ENCODE measurements at regions not wholly inside any gene's neighbourhood (a gene's known extent, or its start where the extent isn't known, plus 50 kb on each side); places are given as distances from the start of the nearest gene placed in this dataset.

GRCh38 chr7:52498366-52498765 lies 537.1 kb upstream of the POM121L12 start:
- WGBS, 2 experiments (ENCODE audit: insufficient coverage in 1 of 2, insufficient read length in 1 of 2): 94% methylated on average over 1 of the region's 1 CpG; no CpG with 5 or more reads in 1 of the 2 experiments
- Mint-ChIP-seq H3K36me3 (ENCODE audit: low read depth) (no peaks in the 10 kb centered on the region), H3K4me3 (no peak overlapping the region), H3K27ac (no peak overlapping the region), H3K4me1 (no peaks in the 10 kb centered on the region), H3K27me3 (ENCODE audit: insufficient read depth) (no peaks in the 10 kb centered on the region), H3K9me3 (no peaks in the 10 kb centered on the region)
- Histone ChIP-seq H3K4me1 (ENCODE audit: control insufficient read depth, insufficient read depth, low read length) (no peaks in the 10 kb centered on the region), H3K4me3 (ENCODE audit: low read length) (no peak overlapping the region), H3K27me3 (ENCODE audit: control insufficient read depth, insufficient read depth, low read length, poor library complexity, severe bottlenecking) (no peaks in the 10 kb centered on the region), H3K9ac (ENCODE audit: extremely low read depth, low read length, poor library complexity, severe bottlenecking) (no peak overlapping the region), H3K27ac (ENCODE audit: low read depth, low read length) (no peak overlapping the region), H3K9me3 (ENCODE audit: control insufficient read depth, low read length) (no peaks in the 10 kb centered on the region), H3K36me3 (ENCODE audit: control insufficient read depth, insufficient read depth, low read length) (no peaks in the 10 kb centered on the region)
- peak; percentile 66 for TF ChIP-seq CTCF (conservative IDR thresholded peaks at IDR 0.05)
- DNase-seq: no peak

- Mint-ChIP-seq H3K9me3 (no peaks in the 10 kb centered on the region), H3K4me1 (no peaks in the 10 kb centered on the region), H3K27me3 (ENCODE audit: insufficient read depth) (no peaks in the 10 kb centered on the region), H3K27ac (no peak overlapping the region), H3K4me3 (no peak overlapping the region), H3K36me3 (ENCODE audit: low read depth) (no peaks in the 10 kb centered on the region)
- Histone ChIP-seq H3K36me3 (ENCODE audit: control insufficient read depth, insufficient read depth, low read length) (no peaks in the 10 kb centered on the region), H3K9me3 (ENCODE audit: control insufficient read depth, low read length) (no peaks in the 10 kb centered on the region), H3K4me3 (ENCODE audit: low read length) (no peak overlapping the region), H3K9ac (ENCODE audit: extremely low read depth, low read length, poor library complexity, severe bottlenecking) (no peak overlapping the region), H3K4me1 (ENCODE audit: control insufficient read depth, insufficient read depth, low read length) (no peaks in the 10 kb centered on the region), H3K27ac (ENCODE audit: low read depth, low read length) (no peak overlapping the region), H3K27me3 (ENCODE audit: control insufficient read depth, insufficient read depth, low read length, poor library complexity, severe bottlenecking) (no peaks in the 10 kb centered on the region)
- no peak for TF ChIP-seq CTCF (conservative IDR thresholded peaks at IDR 0.05)
- WGBS, 2 experiments (ENCODE audit: insufficient coverage in 1 of 2, insufficient read length in 1 of 2): 50 to 81% methylated on average over 1 to 3 of the region's 3 CpGs
- no peak for DNase-seq
These were observed 549.2 kb upstream of the POM121L12 start for GRCh38 chr7:52486267-52486666.

GRCh38 chr7:52482076-52482475 lies 553.4 kb upstream of the POM121L12 start:
- no peaks in the 10 kb centered on the region for H3K9me3 Mint-ChIP-seq
- H3K27ac Mint-ChIP-seq: no peak overlapping the region
- no peak overlapping the region for H3K4me3 ChIP-seq (ENCODE audit: low read length)
- H3K4me3 Mint-ChIP-seq: no peak overlapping the region
- no peak overlapping the region for H3K27ac ChIP-seq (ENCODE audit: low read depth, low read length)
- no peaks in the 10 kb centered on the region for H3K36me3 ChIP-seq (ENCODE audit: control insufficient read depth, insufficient read depth, low read length)
- H3K4me1 Mint-ChIP-seq: no peaks in the 10 kb centered on the region
- no peak overlapping the region for H3K9ac ChIP-seq (ENCODE audit: extremely low read depth, low read length, poor library complexity, severe bottlenecking)
- TF ChIP-seq CTCF (conservative IDR thresholded peaks at IDR 0.05): no peak
- H3K36me3 Mint-ChIP-seq (ENCODE audit: low read depth): no peaks in the 10 kb centered on the region
- no peaks in the 10 kb centered on the region for H3K27me3 ChIP-seq (ENCODE audit: control insufficient read depth, insufficient read depth, low read length, poor library complexity, severe bottlenecking)
- DNase-seq: no peak
- H3K4me1 ChIP-seq (ENCODE audit: control insufficient read depth, insufficient read depth, low read length): no peaks in the 10 kb centered on the region
- no peaks in the 10 kb centered on the region for H3K9me3 ChIP-seq (ENCODE audit: control insufficient read depth, low read length)
- H3K27me3 Mint-ChIP-seq (ENCODE audit: insufficient read depth): no peaks in the 10 kb centered on the region
- WGBS, 2 experiments (ENCODE audit: insufficient coverage in 1 of 2, insufficient read length in 1 of 2): 87 to 100% methylated on average over 1 to 2 of the region's 2 CpGs
